D341Med (cell line): ENCODE measurements at regions not wholly inside any gene's neighbourhood (a gene's known extent, or its start where the extent isn't known, plus 50 kb on each side); places are given as distances from the start of the nearest gene placed in this dataset.
"Not testable (repeated sequence)": the region's sequence is repeated elsewhere in the genome, so short reads cannot be mapped to it uniquely, and the experiment has no call there.

Experiments used
- DNase-seq: peaks from one replicate; pipeline ENCODE4 v3.0.0; 2012; ENCODE audit warnings: low spot score

DNA sequence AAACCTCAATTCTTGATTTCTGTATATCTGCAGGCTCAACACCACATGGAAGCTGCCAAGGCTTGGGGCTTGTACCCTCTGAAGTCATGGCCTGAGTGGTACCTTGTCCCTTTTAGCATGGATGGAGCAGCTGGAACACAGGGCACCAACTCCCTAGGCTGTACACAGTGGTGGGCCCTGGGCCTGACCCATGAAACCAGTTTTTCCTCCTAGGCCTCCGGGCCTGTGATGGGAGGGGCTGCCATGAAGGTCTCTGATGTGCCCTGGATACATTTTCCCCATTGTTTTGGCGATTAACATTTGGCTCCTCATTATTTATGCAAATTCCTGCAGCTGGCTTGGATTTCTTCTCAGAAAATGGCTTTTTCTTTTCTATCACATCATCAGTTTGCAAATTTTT is 131.6 kb downstream of the NDFIP2 start:
- DNase-seq: no peak

GRCh38 chr13:79607895-79608294 is 126.9 kb downstream of the NDFIP2 start:
- DNase-seq: not testable (repeated sequence)
